ENCODE measurements at regions not wholly inside any gene's neighbourhood (a gene's known extent, or its start where the extent isn't known, plus 50 kb on each side); places are given as distances from the start of the nearest gene placed in this dataset.

DNA sequence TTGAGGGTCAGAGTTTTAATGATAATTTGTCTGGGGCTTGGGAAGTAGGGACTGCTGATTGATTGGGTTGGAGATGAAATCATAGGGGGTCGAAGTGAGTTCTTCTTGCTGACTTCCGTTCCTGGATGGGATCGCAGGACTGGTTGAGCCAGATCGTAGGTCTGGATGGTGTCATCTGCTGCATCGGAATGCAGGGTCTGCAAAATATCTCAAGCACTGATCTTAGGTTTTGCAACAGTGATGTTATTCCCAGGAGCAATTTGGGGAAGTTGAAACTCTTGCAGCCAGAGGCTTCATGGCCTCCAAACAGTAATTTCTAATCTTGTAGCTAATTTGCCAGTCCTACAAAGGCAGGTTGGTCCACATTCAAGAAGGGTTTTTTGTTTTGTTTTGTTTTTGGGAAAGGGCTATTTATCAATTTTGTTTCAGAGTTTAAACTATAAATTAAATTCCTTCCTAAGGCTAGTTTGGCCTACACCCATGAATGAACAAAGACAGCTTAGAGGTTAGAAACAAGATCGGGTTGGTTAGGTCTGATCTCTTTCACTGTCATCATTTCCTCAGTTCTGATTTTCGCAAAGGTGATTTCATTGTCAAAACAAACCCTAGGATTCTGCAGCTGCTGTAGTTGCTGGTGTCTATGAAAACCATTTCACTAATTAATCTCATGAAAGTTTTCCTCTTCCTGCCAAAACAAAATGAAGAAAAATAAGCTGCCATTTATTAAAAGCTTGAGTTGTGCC is 388.0 kb downstream of the TMEM232 start (continued):
- TF ChIP-seq, protein P1, sequence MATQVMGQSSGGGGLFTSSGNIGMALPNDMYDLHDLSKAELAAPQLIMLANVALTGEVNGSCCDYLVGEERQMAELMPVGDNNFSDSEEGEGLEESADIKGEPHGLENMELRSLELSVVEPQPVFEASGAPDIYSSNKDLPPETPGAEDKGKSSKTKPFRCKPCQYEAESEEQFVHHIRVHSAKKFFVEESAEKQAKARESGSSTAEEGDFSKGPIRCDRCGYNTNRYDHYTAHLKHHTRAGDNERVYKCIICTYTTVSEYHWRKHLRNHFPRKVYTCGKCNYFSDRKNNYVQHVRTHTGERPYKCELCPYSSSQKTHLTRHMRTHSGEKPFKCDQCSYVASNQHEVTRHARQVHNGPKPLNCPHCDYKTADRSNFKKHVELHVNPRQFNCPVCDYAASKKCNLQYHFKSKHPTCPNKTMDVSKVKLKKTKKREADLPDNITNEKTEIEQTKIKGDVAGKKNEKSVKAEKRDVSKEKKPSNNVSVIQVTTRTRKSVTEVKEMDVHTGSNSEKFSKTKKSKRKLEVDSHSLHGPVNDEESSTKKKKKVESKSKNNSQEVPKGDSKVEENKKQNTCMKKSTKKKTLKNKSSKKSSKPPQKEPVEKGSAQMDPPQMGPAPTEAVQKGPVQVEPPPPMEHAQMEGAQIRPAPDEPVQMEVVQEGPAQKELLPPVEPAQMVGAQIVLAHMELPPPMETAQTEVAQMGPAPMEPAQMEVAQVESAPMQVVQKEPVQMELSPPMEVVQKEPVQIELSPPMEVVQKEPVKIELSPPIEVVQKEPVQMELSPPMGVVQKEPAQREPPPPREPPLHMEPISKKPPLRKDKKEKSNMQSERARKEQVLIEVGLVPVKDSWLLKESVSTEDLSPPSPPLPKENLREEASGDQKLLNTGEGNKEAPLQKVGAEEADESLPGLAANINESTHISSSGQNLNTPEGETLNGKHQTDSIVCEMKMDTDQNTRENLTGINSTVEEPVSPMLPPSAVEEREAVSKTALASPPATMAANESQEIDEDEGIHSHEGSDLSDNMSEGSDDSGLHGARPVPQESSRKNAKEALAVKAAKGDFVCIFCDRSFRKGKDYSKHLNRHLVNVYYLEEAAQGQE (IDR thresholded peaks at IDR 0.05; ENCODE audit: low read depth, low read length): no peak
- TF ChIP-seq, protein P2, sequence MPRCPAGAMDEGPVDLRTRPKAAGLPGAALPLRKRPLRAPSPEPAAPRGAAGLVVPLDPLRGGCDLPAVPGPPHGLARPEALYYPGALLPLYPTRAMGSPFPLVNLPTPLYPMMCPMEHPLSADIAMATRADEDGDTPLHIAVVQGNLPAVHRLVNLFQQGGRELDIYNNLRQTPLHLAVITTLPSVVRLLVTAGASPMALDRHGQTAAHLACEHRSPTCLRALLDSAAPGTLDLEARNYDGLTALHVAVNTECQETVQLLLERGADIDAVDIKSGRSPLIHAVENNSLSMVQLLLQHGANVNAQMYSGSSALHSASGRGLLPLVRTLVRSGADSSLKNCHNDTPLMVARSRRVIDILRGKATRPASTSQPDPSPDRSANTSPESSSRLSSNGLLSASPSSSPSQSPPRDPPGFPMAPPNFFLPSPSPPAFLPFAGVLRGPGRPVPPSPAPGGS (IDR thresholded peaks at IDR 0.05; ENCODE audit: borderline replicate concordance, insufficient read depth, low read depth, low read length, poor library complexity, severe bottlenecking): no peak
- TF ChIP-seq PML (IDR thresholded peaks at IDR 0.05; ENCODE audit: low read length): no peak

DNA sequence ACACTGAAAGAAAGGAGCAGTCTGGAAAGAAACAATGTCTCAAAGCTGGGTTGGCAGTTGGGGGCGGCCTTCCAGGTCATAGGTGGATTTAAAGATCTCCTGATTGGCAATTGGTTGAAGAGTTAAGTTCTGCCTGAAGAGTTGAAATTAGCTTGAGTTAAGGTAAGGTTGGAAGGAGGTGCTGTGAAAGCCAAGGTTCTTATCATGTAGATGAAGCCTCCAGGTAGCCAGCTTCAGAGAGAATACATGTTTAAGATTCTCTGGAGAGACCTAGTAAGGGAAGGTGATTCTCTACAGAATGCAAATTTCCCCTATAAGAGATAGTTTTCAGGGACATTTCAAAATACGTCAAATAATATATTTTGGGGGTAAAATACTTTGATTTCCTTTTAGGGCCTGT is 387.1 kb downstream of the TMEM232 start:
- H3K9me3 ChIP-seq (replicated peaks; ENCODE audit: control insufficient read depth, insufficient read depth, low read length): no peaks in the 10 kb centered on the region
- FAIRE-seq: no peak
- no peaks in the 10 kb centered on the region for H3K79me2 ChIP-seq (ENCODE audit: control insufficient read depth, insufficient read depth, low read length)
- no peaks in the 10 kb centered on the region; a peak in 1 of 4 replicates for H3K27me3 ChIP-seq (replicated peaks in 1 of 2; ENCODE audit: control insufficient read depth in 2 of 2, insufficient read depth in 2 of 2, low read length in 1 of 2)
- SMC1A ChIA-PET (ENCODE audit: uncharacterized antibody, unreplicated experiment): no interaction called here
- H4K20me1 ChIP-seq (ENCODE audit: control insufficient read depth, insufficient read depth): no peaks in the 10 kb centered on the region
- TF ChIP-seq MYC (IDR thresholded peaks at IDR 0.05; ENCODE audit: insufficient read depth, insufficient read length, insufficient replicate concordance, low read length, severe bottlenecking) (no peak), SP1 (IDR thresholded peaks at IDR 0.05; ENCODE audit: low read depth, low read length) (no peak), YBX1 (IDR thresholded peaks at IDR 0.05) (no peak), HDAC2 (IDR thresholded peaks at IDR 0.05) (no peak), DPF2 (IDR thresholded peaks at IDR 0.05) (no peak), HDGF (IDR thresholded peaks at IDR 0.05) (no peak), ZZZ3 (IDR thresholded peaks at IDR 0.05; ENCODE audit: control insufficient read depth, insufficient read length, low read depth) (no peak), ATF7 (IDR thresholded peaks at IDR 0.05; ENCODE audit: low read depth) (no peak), WRNIP1 (IDR thresholded peaks at IDR 0.05; ENCODE audit: borderline replicate concordance, low read depth, low read length) (no peak), BACH1 (IDR thresholded peaks at IDR 0.05; ENCODE audit: borderline replicate concordance) (no peak), ZNF24 (IDR thresholded peaks at IDR 0.05) (no peak), PAX5 (IDR thresholded peaks at IDR 0.05; ENCODE audit: borderline replicate concordance, low read depth, low read length) (no peak), MEF2B (IDR thresholded peaks at IDR 0.05; ENCODE audit: partially characterized antibody, poor library complexity, severe bottlenecking) (no peak), HCFC1 (IDR thresholded peaks at IDR 0.05; ENCODE audit: low read length) (no peak)
- intact Hi-C loops (cut with micrococcal nuclease; ENCODE audit: unreplicated experiment): no loop called here
- in situ Hi-C loops (cut with MboI): no loop called here
- BruUV-seq (replicated peaks): no TSS peak
- POLR2A ChIA-PET: no interaction called here
- no peak overlapping the region for H3K4me2 ChIP-seq (ENCODE audit: control insufficient read depth, insufficient read depth)
- H3K27ac ChIP-seq (ENCODE audit: control insufficient read depth, insufficient read depth): no peak overlapping the region
- RAD21 ChIA-PET (ENCODE audit: unreplicated experiment): no interaction called here
- no peak overlapping the region for H2AFZ ChIP-seq (ENCODE audit: control insufficient read depth, low read depth, low read length)
- ATAC-seq: no peak
- H3K4me3 ChIP-seq: no peak overlapping the region
- H3K4me1 ChIP-seq (ENCODE audit: control insufficient read depth, insufficient read depth, low read length): no peaks in the 10 kb centered on the region
- no peaks in the 10 kb centered on the region for H3K36me3 ChIP-seq (ENCODE audit: control insufficient read depth in 2 of 2, insufficient read depth in 2 of 2, low read length in 1 of 2)
- WGBS (ENCODE audit: insufficient coverage, insufficient replicate concordance, low lambda C conversion rate, missing lambda C conversion rate): 17% methylated on average over 2 of the region's 2 CpGs
- CTCF ChIA-PET: no interaction called here
- H3K9ac ChIP-seq (ENCODE audit: control insufficient read depth, insufficient read depth, low read length): no peak overlapping the region
- no peak for DNase-seq (ENCODE audit: low read depth, low spot score)

All from GM12878 (cell line).